ENCODE measurements at regions not wholly inside any gene's neighbourhood (a gene's known extent, or its start where the extent isn't known, plus 50 kb on each side); places are given as distances from the start of the nearest gene placed in this dataset.

- Histone ChIP-seq H3K4me3 (no peak overlapping the region), H3K4me1 (peaks cover 0 to 9% (median 0%) of the 10 kb centered on the region in 3 donors), H3K9me3 (no peaks in the 10 kb centered on the region), H3K27ac (no peak overlapping the region), H3K36me3 (no peaks in the 10 kb centered on the region), H3K27me3 (no peaks in the 10 kb centered on the region)
- intact Hi-C loops (cut with DNase I): no loop called here
- no peak for DNase-seq
- WGBS, 2 donors: 69 to 70% methylated on average over 8 of the region's 11 CpGs
- TF ChIP-seq POLR2A (IDR thresholded peaks at IDR 0.05): no peak
- no peak for TF ChIP-seq CTCF (IDR thresholded peaks at IDR 0.05)
Observed at GRCh38 chr19:30320916-30321315, 51.3 kb upstream of the ZNF536 start.

Measured in esophagus squamous epithelium (tissue), 5 donors.